ENCODE measurements at regions not wholly inside any gene's neighbourhood (a gene's known extent, or its start where the extent isn't known, plus 50 kb on each side); places are given as distances from the start of the nearest gene placed in this dataset.

GRCh38 chr11:100467821-100468508, 219.1 kb upstream of the ARHGAP42 start:
- Histone ChIP-seq H2AFZ (ENCODE audit: low read length) (no peak overlapping the region), H4K20me1 (ENCODE audit: insufficient read depth, low read length) (no peaks in the 10 kb centered on the region; the same call in 1 of the 2 replicates), H3K4me3 (replicated peaks in 1 of 3; ENCODE audit: insufficient read depth in 1 of 3, low read depth in 2 of 3, low read length in 3 of 3) (no peak overlapping the region), H3K36me3 (replicated peaks in 1 of 2; ENCODE audit: control insufficient read depth in 1 of 2, insufficient read depth in 2 of 2, low read length in 2 of 2) (no peaks in the 10 kb centered on the region), H3K9me3 (ENCODE audit: low read length) (no peaks in the 10 kb centered on the region), H3K4me2 (ENCODE audit: low read depth, low read length) (peak overlapping the region; percentile 23; the same call in 1 of the 2 replicates), H3K4me1 (ENCODE audit: insufficient read depth, low read length) (no peaks in the 10 kb centered on the region), H3K79me2 (ENCODE audit: insufficient read depth, low read length) (no peaks in the 10 kb centered on the region), H3K27ac (ENCODE audit: extremely low read length, insufficient read depth, low read length) (no peak overlapping the region), H3K27me3 (ENCODE audit: control insufficient read depth in 1 of 2, insufficient read depth in 2 of 2, low read length in 2 of 2) (no peaks in the 10 kb centered on the region), H3K9ac (ENCODE audit: insufficient read depth, low read depth, low read length) (no peak overlapping the region)
- no TSS peak for BruUV-seq (replicated peaks)
- FAIRE-seq (no peak), DNase-seq (ENCODE audit: low spot score) (no peak), ATAC-seq (no peak)
- WGBS (ENCODE audit: low lambda C conversion rate): 3% methylated on average over 3 of the region's 3 CpGs
- TF ChIP-seq ATAD3A (CRISPR knock-in tag; IDR thresholded peaks at IDR 0.05) (no peak), CAMTA2 (CRISPR knock-in tag; IDR thresholded peaks at IDR 0.05; ENCODE audit: borderline replicate concordance) (no peak)
- ChIA-PET CTCF (ENCODE audit: low intra/inter-chr PET ratio, low total read pairs) (no interaction called here), POLR2A (no interaction called here)
- in situ Hi-C loops (cut with HindIII; ENCODE audit: extremely low pct_ligation_motif_present, low pct_unique_long_range_greater_than_20kb): no loop called here
- intact Hi-C loops (cut with micrococcal nuclease; ENCODE audit: unreplicated experiment): no loop called here

DNA sequence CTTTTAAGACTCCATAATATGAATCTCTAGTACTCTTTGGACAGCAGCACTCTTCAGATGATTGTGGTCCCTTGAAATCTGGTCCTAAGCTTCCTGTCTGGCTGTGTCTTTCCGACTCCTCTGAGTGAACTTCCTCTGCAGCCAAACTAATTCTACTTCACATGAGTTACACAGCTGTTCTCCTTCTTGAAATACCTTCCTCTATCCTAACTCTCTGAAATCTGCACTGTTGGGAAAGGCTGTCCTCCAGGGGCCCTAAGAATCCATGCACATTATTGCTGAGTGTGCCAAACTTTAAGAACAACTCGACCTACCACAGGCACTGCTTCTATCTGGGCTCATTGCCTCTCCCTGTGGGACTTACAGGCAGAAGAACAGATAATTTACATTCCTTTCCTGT, 217.3 kb upstream of the ARHGAP42 start:
- Histone ChIP-seq H3K4me2 (ENCODE audit: low read depth, low read length) (no peak overlapping the region), H3K27ac (ENCODE audit: extremely low read length, insufficient read depth, low read length) (no peak overlapping the region), H3K79me2 (ENCODE audit: insufficient read depth, low read length) (no peaks in the 10 kb centered on the region), H3K9me3 (ENCODE audit: low read length) (no peaks in the 10 kb centered on the region), H2AFZ (ENCODE audit: low read length) (no peak overlapping the region), H3K4me1 (ENCODE audit: insufficient read depth, low read length) (no peaks in the 10 kb centered on the region), H4K20me1 (ENCODE audit: insufficient read depth, low read length) (no peaks in the 10 kb centered on the region), H3K36me3 (replicated peaks in 1 of 2; ENCODE audit: control insufficient read depth in 1 of 2, insufficient read depth in 2 of 2, low read length in 2 of 2) (no peaks in the 10 kb centered on the region), H3K9ac (ENCODE audit: insufficient read depth, low read depth, low read length) (no peak overlapping the region), H3K4me3 (replicated peaks in 1 of 3; ENCODE audit: insufficient read depth in 1 of 3, low read depth in 2 of 3, low read length in 3 of 3) (no peak overlapping the region), H3K27me3 (ENCODE audit: control insufficient read depth in 1 of 2, insufficient read depth in 2 of 2, low read length in 2 of 2) (no peaks in the 10 kb centered on the region)
- intact Hi-C loops (cut with micrococcal nuclease; ENCODE audit: unreplicated experiment): no loop called here
- no peak for FAIRE-seq
- ChIA-PET POLR2A (no interaction called here), CTCF (ENCODE audit: low intra/inter-chr PET ratio, low total read pairs) (no interaction called here)
- no TSS peak for BruUV-seq (replicated peaks)
- in situ Hi-C loops (cut with HindIII; ENCODE audit: extremely low pct_ligation_motif_present, low pct_unique_long_range_greater_than_20kb): no loop called here
- ATAC-seq: no peak
- no peak for DNase-seq (ENCODE audit: low spot score)
- WGBS (ENCODE audit: low lambda C conversion rate): 0% methylated on average over 2 of the region's 2 CpGs
- 0 out of 2 replicates have a peak, but pooled peaks have one; percentile 35 for TF ChIP-seq MAFF (IDR thresholded peaks at IDR 0.05; ENCODE audit: low read depth, low read length)
- TF ChIP-seq ZBTB40 (IDR thresholded peaks at IDR 0.05): no peak
- TF ChIP-seq ZBTB40 (CRISPR knock-in tag; IDR thresholded peaks at IDR 0.05): no peak
- TF ChIP-seq MAFK (conservative IDR thresholded peaks at IDR 0.05 in 1 of 2, IDR thresholded peaks at IDR 0.05 in 1 of 2; ENCODE audit: low read length in 2 of 2): peak; percentile 54 to 60
